HEK293 (cell line): ENCODE measurements at regions not wholly inside any gene's neighbourhood (a gene's known extent, or its start where the extent isn't known, plus 50 kb on each side); places are given as distances from the start of the nearest gene placed in this dataset.

Source experiments
- CTCF ChIA-PET: fragments of 350-600 bp; formaldehyde crosslinking; extraction: SDS; loops from one replicate; lab custom pipeline; 2021; ENCODE audit warnings: antibody characterized with exemption; lab: Yijun Ruan, JAX
- POLR2A ChIA-PET: fragments of 300-600 bp; formaldehyde crosslinking; extraction: SDS; loops from one replicate; lab custom pipeline; 2020; ENCODE audit warnings: antibody characterized with exemption, inconsistent platforms; lab: Yijun Ruan, JAX
- H3K27ac ChIP-seq: fragments of 200-500 bp; sonication (Bioruptor generic); 2 replicates; pipeline ENCODE4 v1.5.1; 2014; ENCODE audit warnings: low read depth, low read length, control low read depth, inconsistent platforms; ENCODE audit errors: extremely low read depth
- H3K36me3 ChIP-seq, 2 experiments: fragments of 200-500 bp in 1 of 2; sonication (Bioruptor generic) in 1 of 2; 1 replicate in 1 of 2; 2 replicates in 1 of 2; pipeline ENCODE4 v1.5.1; 2014 to 2017; ENCODE audit warnings: inconsistent platforms in 2 of 2, low read length in 2 of 2; ENCODE audit not compliant: control insufficient read depth in 2 of 2, insufficient read depth in 1 of 2
- H3K4me1 ChIP-seq: fragments of 200-500 bp; sonication (Bioruptor generic); 2 replicates; pipeline ENCODE4 v1.5.1; 2014; ENCODE audit warnings: mild to moderate bottlenecking, low read length, inconsistent platforms; ENCODE audit not compliant: control insufficient read depth, insufficient read depth
- H3K4me3 ChIP-seq: 2 replicates; pipeline ENCODE4 v1.5.1; 2011; ENCODE audit warnings: low read depth, mild to moderate bottlenecking, control low read depth, low read length, moderate library complexity
- H3K9me3 ChIP-seq: fragments of 200-500 bp; sonication (Bioruptor generic); 2 replicates; pipeline ENCODE4 v1.5.1; 2014; ENCODE audit warnings: low read depth, low read length, inconsistent platforms; ENCODE audit not compliant: control insufficient read depth, insufficient read depth
- EGR2 ChIP-seq: fragments of 450-650 bp; formaldehyde crosslinking; IDR thresholded peaks from 2 replicates; pipeline ENCODE4 v1.5.1; 2016; ENCODE audit warnings: low read depth, missing biosample characterization, missing genetic modification characterization
- GFI1B ChIP-seq: fragments of 450-650 bp; formaldehyde crosslinking; IDR thresholded peaks from 2 replicates; pipeline ENCODE4 v1.5.1; 2016; ENCODE audit warnings: missing biosample characterization, missing genetic modification characterization
- HOXA7 ChIP-seq: sonication (generic); formaldehyde crosslinking; IDR thresholded peaks from 2 replicates; pipeline ENCODE4 v1.8.1; 2022; ENCODE audit warnings: missing genetic modification reagents, borderline replicate concordance
- SCRT2 ChIP-seq: fragments of 450-650 bp; formaldehyde crosslinking; IDR thresholded peaks from 2 replicates; pipeline ENCODE4 v1.5.1; 2016; ENCODE audit warnings: missing biosample characterization, missing genetic modification characterization
- YY2 ChIP-seq: fragments of 450-650 bp; formaldehyde crosslinking; IDR thresholded peaks from 2 replicates; pipeline ENCODE4 v1.5.1; 2016; ENCODE audit warnings: missing biosample characterization, missing genetic modification characterization
- ZBTB21 ChIP-seq: fragments of 450-650 bp; formaldehyde crosslinking; IDR thresholded peaks from 2 replicates; pipeline ENCODE4 v1.5.1; 2017; ENCODE audit warnings: missing biosample characterization, missing genetic modification characterization
- ZBTB26 ChIP-seq: fragments of 450-650 bp; formaldehyde crosslinking; optimal IDR thresholded peaks from 2 replicates; pipeline ENCODE3; 2016; ENCODE audit warnings: missing biosample characterization, mild to moderate bottlenecking, missing genetic modification characterization
- ZFP41 ChIP-seq: fragments of 450-650 bp; formaldehyde crosslinking; IDR thresholded peaks from 2 replicates; pipeline ENCODE4 v1.5.1; 2016; ENCODE audit warnings: missing biosample characterization, missing genetic modification characterization, borderline replicate concordance
- ZIC2 ChIP-seq: fragments of 450-650 bp; formaldehyde crosslinking; IDR thresholded peaks from 2 replicates; pipeline ENCODE4 v1.5.1; 2016; ENCODE audit warnings: missing biosample characterization, missing genetic modification characterization
- ZNF16 ChIP-seq: fragments of 450-650 bp; formaldehyde crosslinking; IDR thresholded peaks from 2 replicates; pipeline ENCODE4 v1.5.1; 2016; ENCODE audit warnings: low read depth, missing biosample characterization, missing genetic modification characterization
- ZNF24 ChIP-seq: fragments of 450-650 bp; formaldehyde crosslinking; IDR thresholded peaks from 2 replicates; pipeline ENCODE4 v1.5.1; 2016; ENCODE audit warnings: missing biosample characterization, missing genetic modification characterization
- ZNF426 ChIP-seq: fragments of 450-650 bp; formaldehyde crosslinking; IDR thresholded peaks from 2 replicates; pipeline ENCODE4 v1.5.1; 2017; ENCODE audit warnings: missing biosample characterization, missing genetic modification characterization, mild to moderate bottlenecking, inconsistent platforms, moderate library complexity
- ZNF544 ChIP-seq: fragments of 450-650 bp; formaldehyde crosslinking; IDR thresholded peaks from 2 replicates; pipeline ENCODE4 v1.5.0; 2017; ENCODE audit warnings: missing biosample characterization, missing genetic modification characterization
- ZNF548 ChIP-seq: fragments of 450-650 bp; formaldehyde crosslinking; IDR thresholded peaks from 2 replicates; pipeline ENCODE4 v1.5.1; 2016; ENCODE audit warnings: missing biosample characterization, missing genetic modification characterization
- ZNF549 ChIP-seq: fragments of 450-650 bp; IDR thresholded peaks from 2 replicates; pipeline ENCODE4 v1.5.1; 2018; ENCODE audit warnings: missing biosample characterization, missing genetic modification characterization, mild to moderate bottlenecking, inconsistent platforms, moderate library complexity
- ZNF596 ChIP-seq: fragments of 450-650 bp; IDR thresholded peaks from 2 replicates; pipeline ENCODE4 v1.5.0; 2018; ENCODE audit warnings: missing biosample characterization, mild to moderate bottlenecking, missing genetic modification characterization, moderate library complexity
- ZNF664 ChIP-seq: fragments of 450-650 bp; formaldehyde crosslinking; IDR thresholded peaks from 2 replicates; pipeline ENCODE4 v1.5.1; 2016; ENCODE audit warnings: missing biosample characterization, missing genetic modification characterization
- ZNF830 ChIP-seq: fragments of 450-650 bp; IDR thresholded peaks from 2 replicates; pipeline ENCODE4 v1.5.0; 2018; ENCODE audit warnings: missing biosample characterization, missing genetic modification characterization, low read depth, mild to moderate bottlenecking, moderate library complexity
- TF ChIP-seq, protein P1 (sequence below): fragments of 450-650 bp; formaldehyde crosslinking; IDR thresholded peaks from 2 replicates; pipeline ENCODE4 v1.5.1; 2016; ENCODE audit warnings: missing biosample characterization, missing genetic modification characterization

GRCh38 chr2:6310256-6311215 lies 555.2 kb downstream of the CMPK2 start:
- H3K4me3 ChIP-seq: no peak overlapping the region
- POLR2A ChIA-PET: no interaction called here
- CTCF ChIA-PET: interaction anchor here (1.3 kb wide), 1 partner anchor 618 kb away, joined by 3 read pairs; the partner anchor contains the start of gene SOX11
- no peaks in the 10 kb centered on the region for H3K9me3 ChIP-seq
- H3K36me3 ChIP-seq: no peaks in the 10 kb centered on the region
- H3K27ac ChIP-seq: no peak overlapping the region
- TF ChIP-seq ZNF549 (tag by site-specific recombination) (no peak), ZFP41 (tag by site-specific recombination) (no peak), GFI1B (tag by site-specific recombination) (no peak)
- no peaks in the 10 kb centered on the region for H3K4me1 ChIP-seq

DNA sequence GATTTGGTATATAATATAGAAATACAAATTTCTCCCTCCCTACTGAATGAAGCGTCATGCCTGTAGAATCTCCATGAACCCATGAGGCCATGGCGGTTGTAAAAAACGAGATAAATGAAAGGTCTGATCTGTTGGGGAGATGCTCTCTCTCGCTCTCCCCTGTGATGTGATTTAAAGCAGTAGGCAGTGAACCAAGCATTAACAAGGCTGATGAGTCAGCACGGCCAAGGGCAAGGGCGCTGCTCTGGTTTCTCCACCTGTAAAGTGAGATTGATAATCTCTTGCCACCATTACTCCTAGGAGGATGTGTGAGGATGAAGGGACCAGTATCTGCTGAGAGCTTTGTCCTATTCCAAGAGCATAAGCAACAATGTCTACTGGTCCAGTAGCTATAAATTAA lies 553.3 kb downstream of the CMPK2 start:
- H3K9me3 ChIP-seq: no peaks in the 10 kb centered on the region
- no peaks in the 10 kb centered on the region for H3K4me1 ChIP-seq
- H3K36me3 ChIP-seq: no peaks in the 10 kb centered on the region
- TF ChIP-seq ZNF548 (tag by site-specific recombination): no peak
- no peak for TF ChIP-seq ZNF830 (tag by site-specific recombination)
- no peak for TF ChIP-seq ZNF544 (tag by site-specific recombination)
- TF ChIP-seq ZNF664 (tag by site-specific recombination): no peak
- TF ChIP-seq EGR2 (tag by site-specific recombination): no peak
- no peak for TF ChIP-seq ZNF596 (tag by site-specific recombination)
- no peak for TF ChIP-seq ZNF24 (tag by site-specific recombination)
- TF ChIP-seq YY2 (tag by site-specific recombination): no peak
- TF ChIP-seq, protein P1, sequence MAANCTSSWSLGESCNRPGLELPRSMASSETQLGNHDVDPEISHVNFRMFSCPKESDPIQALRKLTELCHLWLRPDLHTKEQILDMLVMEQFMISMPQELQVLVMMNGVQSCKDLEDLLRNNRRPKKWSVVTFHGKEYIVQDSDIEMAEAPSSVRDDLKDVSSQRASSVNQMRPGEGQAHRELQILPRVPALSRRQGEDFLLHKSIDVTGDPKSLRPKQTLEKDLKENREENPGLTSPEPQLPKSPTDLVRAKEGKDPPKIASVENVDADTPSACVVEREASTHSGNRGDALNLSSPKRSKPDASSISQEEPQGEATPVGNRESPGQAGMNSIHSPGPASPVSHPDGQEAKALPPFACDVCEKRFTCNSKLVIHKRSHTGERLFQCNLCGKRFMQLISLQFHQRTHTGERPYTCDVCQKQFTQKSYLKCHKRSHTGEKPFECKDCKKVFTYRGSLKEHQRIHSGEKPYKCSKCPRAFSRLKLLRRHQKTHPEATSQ: no peak
- TF ChIP-seq ZIC2 (tag by site-specific recombination): no peak
- TF ChIP-seq ZNF426 (tag by site-specific recombination): no peak
- no peak for TF ChIP-seq ZBTB21 (tag by site-specific recombination)
- TF ChIP-seq HOXA7 (CRISPR knock-in tag): no peak
- TF ChIP-seq ZNF16: no peak
- TF ChIP-seq, all 188 proteins: peak for 0
- POLR2A ChIA-PET: no interaction called here
- CTCF ChIA-PET: no interaction called here
- no peak overlapping the region for H3K27ac ChIP-seq
- H3K4me3 ChIP-seq: no peak overlapping the region

DNA sequence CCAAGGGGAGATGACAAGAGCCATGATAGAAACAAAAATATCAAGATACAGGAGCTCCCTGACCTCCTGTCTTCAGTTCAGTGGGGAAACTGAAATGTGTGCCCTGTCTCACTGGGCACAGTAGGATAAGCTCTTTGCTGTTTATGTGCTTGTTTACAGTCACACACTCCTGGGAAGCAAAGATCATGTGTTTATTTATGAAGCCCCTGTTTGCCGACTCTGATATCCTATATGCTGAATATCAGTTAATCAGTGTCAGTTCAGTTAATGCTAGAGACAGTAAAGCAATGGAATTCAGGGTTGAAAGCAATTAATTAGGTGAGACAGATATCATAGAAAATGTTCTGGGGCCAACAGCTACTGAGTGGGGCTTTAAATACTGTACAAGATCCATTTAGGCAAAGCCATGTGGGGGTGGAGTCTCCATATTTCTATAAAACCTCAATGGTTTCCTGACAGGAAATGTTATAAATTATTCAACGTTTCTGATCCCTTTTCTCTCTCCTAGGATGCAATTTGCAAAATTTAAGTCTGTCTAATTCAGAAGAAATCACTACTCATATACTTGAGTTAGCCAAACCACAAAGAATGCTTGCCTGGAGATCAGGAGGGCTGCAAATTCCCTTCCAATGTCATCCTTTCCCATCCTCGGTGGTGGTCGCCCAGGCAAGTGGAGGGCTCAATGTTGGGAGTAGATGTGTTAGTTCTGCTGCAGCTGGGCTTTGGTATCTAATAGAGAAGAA lies 551.3 kb downstream of the CMPK2 start:
- no peak overlapping the region for H3K27ac ChIP-seq

More for the DNA sequence above, 551.3 kb downstream of the CMPK2 start:
- ChIA-PET CTCF (no interaction called here), POLR2A (no interaction called here)
- H3K36me3 ChIP-seq: no peaks in the 10 kb centered on the region
- no peak overlapping the region for H3K4me3 ChIP-seq
- H3K9me3 ChIP-seq: no peaks in the 10 kb centered on the region
- no peak for TF ChIP-seq SCRT2 (tag by site-specific recombination)
- TF ChIP-seq ZBTB26: no peak
- H3K4me1 ChIP-seq: no peaks in the 10 kb centered on the region
